ENCODE measurements at regions not wholly inside any gene's neighbourhood (a gene's known extent, or its start where the extent isn't known, plus 50 kb on each side); places are given as distances from the start of the nearest gene placed in this dataset.

DNA sequence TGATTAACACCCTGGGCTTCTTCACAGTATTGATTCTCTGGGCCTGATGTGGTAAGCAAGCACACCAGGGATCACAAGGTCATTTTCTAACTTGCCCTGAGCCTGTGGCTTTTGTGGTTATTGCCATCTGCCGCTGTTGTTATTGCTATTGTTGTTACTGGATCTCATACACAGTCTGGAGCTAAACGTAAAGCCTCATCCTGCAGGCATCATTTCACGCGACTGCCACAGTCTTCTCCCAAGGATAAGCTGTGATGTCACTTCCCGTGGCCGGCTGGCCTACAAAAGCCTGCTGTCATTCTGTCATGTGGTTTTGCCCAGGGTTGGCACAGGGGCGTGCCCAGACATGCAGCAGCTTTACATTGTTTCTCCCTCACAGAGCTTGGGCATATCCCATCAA is 154.0 kb upstream of the GPR12 start:
- no peaks in the 10 kb centered on the region for H3K9me3 ChIP-seq
- 53 to 55% methylated on average over 7 of the region's 7 CpGs for WGBS, 2 donors

DNA sequence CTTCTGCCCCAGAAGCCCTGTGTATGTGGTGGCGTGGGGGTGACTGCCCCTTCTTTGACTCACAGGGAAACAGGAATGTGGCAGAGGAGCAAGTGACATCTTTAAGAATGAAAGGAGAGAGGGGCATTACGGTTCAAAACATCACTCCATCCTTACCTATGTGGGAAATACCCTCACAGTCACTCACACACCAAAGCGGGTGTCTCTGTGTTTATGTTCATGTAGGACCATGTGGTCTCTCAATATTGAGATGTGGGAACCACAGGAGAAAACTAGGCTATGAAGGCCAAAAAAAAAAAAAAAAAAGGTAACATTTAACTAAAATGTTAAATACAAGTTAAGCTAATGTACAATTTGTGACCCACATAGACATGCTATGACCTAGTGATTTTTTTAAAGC is 153.6 kb upstream of the GPR12 start:
- Histone ChIP-seq H3K36me3 (no peaks in the 10 kb centered on the region), H3K4me3 (no peak overlapping the region), H3K9me3 (no peaks in the 10 kb centered on the region), H3K27ac (no peak overlapping the region), H3K27me3 (no peaks in the 10 kb centered on the region), H3K4me1 (no peaks in the 10 kb centered on the region)
- TF ChIP-seq EP300 (IDR thresholded peaks at IDR 0.05) = no peak
- TF ChIP-seq, protein P1, sequence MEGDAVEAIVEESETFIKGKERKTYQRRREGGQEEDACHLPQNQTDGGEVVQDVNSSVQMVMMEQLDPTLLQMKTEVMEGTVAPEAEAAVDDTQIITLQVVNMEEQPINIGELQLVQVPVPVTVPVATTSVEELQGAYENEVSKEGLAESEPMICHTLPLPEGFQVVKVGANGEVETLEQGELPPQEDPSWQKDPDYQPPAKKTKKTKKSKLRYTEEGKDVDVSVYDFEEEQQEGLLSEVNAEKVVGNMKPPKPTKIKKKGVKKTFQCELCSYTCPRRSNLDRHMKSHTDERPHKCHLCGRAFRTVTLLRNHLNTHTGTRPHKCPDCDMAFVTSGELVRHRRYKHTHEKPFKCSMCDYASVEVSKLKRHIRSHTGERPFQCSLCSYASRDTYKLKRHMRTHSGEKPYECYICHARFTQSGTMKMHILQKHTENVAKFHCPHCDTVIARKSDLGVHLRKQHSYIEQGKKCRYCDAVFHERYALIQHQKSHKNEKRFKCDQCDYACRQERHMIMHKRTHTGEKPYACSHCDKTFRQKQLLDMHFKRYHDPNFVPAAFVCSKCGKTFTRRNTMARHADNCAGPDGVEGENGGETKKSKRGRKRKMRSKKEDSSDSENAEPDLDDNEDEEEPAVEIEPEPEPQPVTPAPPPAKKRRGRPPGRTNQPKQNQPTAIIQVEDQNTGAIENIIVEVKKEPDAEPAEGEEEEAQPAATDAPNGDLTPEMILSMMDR (IDR thresholded peaks at IDR 0.05) = no peak
- no peak for TF ChIP-seq POLR2A (IDR thresholded peaks at IDR 0.05)
- WGBS, 2 donors = 82 to 88% methylated on average over 3 of the region's 3 CpGs
- DNase-seq (ENCODE audit: low spot score in 2 of 2) = no peak

More for the DNA sequence above, 154.0 kb upstream of the GPR12 start:
- Histone ChIP-seq H3K4me3 (no peak overlapping the region), H3K36me3 (no peaks in the 10 kb centered on the region), H3K27ac (no peak overlapping the region), H3K27me3 (no peaks in the 10 kb centered on the region), H3K4me1 (no peaks in the 10 kb centered on the region)
- TF ChIP-seq, protein P1 (IDR thresholded peaks at IDR 0.05) = no peak
- TF ChIP-seq EP300 (IDR thresholded peaks at IDR 0.05) = no peak
- no peak for TF ChIP-seq POLR2A (IDR thresholded peaks at IDR 0.05)
- no peak for DNase-seq (ENCODE audit: low spot score in 2 of 2)

DNA sequence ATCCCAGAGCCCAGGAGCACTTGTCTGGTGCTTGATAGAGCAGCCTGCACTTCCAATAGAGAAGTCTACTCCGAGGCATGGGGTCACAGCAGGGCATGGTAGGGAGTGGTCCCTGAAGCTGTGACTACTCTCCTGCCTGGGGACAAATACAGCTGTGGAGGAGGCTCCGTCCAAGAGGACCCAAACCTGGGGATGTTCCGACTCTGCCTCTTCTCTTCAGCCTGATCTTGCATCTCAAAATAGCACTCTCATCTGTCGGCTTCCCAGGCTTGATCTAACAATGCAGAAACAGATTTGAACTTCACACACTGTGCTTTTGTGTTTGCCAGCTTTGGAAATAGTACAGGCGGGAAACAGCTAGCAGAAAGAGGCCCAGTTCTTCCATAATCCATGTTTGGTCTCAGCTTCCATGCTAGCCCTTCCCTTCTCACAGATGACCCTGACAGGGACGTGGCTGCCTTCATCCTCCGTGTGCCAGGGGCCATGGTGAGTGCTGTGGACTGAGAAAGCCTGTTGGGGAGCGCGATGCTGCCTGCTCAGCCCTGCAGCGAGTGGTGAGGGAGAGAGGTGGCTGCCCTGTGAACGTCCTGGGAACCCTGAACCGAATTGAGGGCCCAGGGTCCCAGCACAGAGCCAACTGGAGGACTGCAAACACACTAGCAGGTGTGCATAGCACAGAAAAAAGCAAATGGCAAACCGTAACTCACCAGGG is 150.3 kb upstream of the GPR12 start:
- H3K36me3 ChIP-seq = no peaks in the 10 kb centered on the region
- H3K4me3 ChIP-seq = no peak overlapping the region
- TF ChIP-seq EP300 (IDR thresholded peaks at IDR 0.05) = no peak
- TF ChIP-seq POLR2A (IDR thresholded peaks at IDR 0.05) = no peak
- TF ChIP-seq, protein P1 (IDR thresholded peaks at IDR 0.05) = no peak
- no peak overlapping the region for H3K27ac ChIP-seq
- DNase-seq (ENCODE audit: low spot score in 2 of 2) = no peak
- no peaks in the 10 kb centered on the region for H3K27me3 ChIP-seq
- 61% methylated on average over 12 to 13 of the region's 13 CpGs for WGBS, 2 donors
- H3K4me1 ChIP-seq = no peaks in the 10 kb centered on the region
- H3K9me3 ChIP-seq = no peaks in the 10 kb centered on the region

DNA sequence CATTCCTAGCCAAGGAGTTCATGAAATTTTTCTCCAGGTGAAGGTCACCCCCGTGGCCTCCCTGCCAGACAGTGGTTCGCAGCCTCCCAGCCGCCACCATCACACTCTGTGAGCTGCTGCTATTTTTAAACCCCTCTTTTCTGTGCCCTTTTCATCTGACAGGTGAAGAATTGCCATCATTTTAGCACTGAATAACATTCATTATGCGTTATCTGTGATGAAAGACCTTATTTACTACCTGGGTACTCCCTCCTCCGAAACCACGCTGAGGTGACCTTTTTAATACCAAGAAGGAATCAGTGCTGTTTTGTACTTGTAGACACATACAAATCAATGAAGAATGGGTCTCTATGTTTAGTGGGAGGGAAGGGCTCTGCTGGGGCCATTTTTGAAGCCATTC is 148.9 kb upstream of the GPR12 start:
- Histone ChIP-seq H3K9me3 (no peaks in the 10 kb centered on the region), H3K36me3 (no peaks in the 10 kb centered on the region), H3K4me3 (no peak overlapping the region), H3K27me3 (no peaks in the 10 kb centered on the region), H3K27ac (no peak overlapping the region), H3K4me1 (no peaks in the 10 kb centered on the region)
- TF ChIP-seq, protein P1 (IDR thresholded peaks at IDR 0.05) = no peak
- TF ChIP-seq EP300 (IDR thresholded peaks at IDR 0.05) (no peak), POLR2A (IDR thresholded peaks at IDR 0.05) (no peak)
- DNase-seq (ENCODE audit: low spot score in 2 of 2) = no peak
- 56 to 62% methylated on average over 6 of the region's 6 CpGs for WGBS, 2 donors

DNA sequence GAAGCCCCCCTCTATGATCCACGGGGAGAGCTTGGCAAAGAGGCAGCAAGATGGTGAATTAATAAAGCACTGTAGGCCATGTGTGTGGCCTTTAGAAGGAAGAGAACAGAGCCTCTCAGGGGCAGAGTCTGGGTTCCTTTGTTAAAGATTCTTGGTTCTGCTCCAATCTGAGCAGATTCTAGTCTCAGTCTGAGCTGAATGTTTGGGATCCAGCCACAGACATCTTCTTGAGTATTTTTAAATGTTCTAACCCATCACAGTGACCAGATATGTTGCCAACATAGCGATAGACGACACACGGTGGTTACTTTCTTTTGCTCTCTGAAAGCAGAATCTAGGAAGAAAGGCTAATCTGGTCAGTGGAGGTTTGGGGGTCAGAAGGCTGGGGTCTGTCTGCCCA is 147.5 kb upstream of the GPR12 start:
- no peak for DNase-seq (ENCODE audit: low spot score in 2 of 2)
- Histone ChIP-seq H3K4me3 (no peak overlapping the region), H3K27me3 (no peaks in the 10 kb centered on the region), H3K9me3 (no peaks in the 10 kb centered on the region), H3K4me1 (no peaks in the 10 kb centered on the region), H3K27ac (no peak overlapping the region), H3K36me3 (no peaks in the 10 kb centered on the region)
- WGBS, 2 donors = 70 to 75% methylated on average over 4 of the region's 4 CpGs
- no peak for TF ChIP-seq POLR2A (IDR thresholded peaks at IDR 0.05)
- TF ChIP-seq, protein P1 (IDR thresholded peaks at IDR 0.05) = no peak
- TF ChIP-seq EP300 (IDR thresholded peaks at IDR 0.05) = no peak
